Spleen (tissue), 7 donors: ENCODE measurements at regions not wholly inside any gene's neighbourhood (a gene's known extent, or its start where the extent isn't known, plus 50 kb on each side); places are given as distances from the start of the nearest gene placed in this dataset.

ENCODE experiments used
- CTCF ChIP-seq, 11 experiments: fragments of 200-600 bp in 7 of 11; fragments of 450-650 bp in 4 of 11; sonication (generic) in 4 of 11; IDR thresholded peaks in 8 of 11; conservative IDR thresholded peaks in 3 of 11; 1 replicate in 7 of 11; 2 replicates in 4 of 11; pipeline versions ENCODE4 v1.4.0 to v1.8.0; 2016 to 2021; ENCODE audit warnings: antibody characterized with exemption in 11 of 11, inconsistent platforms in 4 of 11, mild to moderate bottlenecking in 1 of 11
- POLR2A ChIP-seq, 3 donors: fragments of 450-650 bp; IDR thresholded peaks; one replicate each; pipeline ENCODE4 v1.5.1; 2017; ENCODE audit warnings: antibody characterized with exemption in 3 of 3, mild to moderate bottlenecking in 1 of 3
- donor health status: DM: no; HTN: no; CAD: no; lungs with moderate emphysema.
- donor health status: DM: no; HTN: no; CAD: no.
- donor health status: DM: no; HTN: no; CAD: no.

GRCh38 chr20:48002517-48002970 is 217.3 kb upstream of the SULF2 start:
- TF ChIP-seq CTCF (IDR thresholded peaks at IDR 0.05 in 8 of 11, conservative IDR thresholded peaks at IDR 0.05 in 3 of 11): no peak
- TF ChIP-seq POLR2A (IDR thresholded peaks at IDR 0.05): no peak
